Activated T-cell treated with anti-CD3 and anti-CD28 coated beads for 1 hour (primary cell): ENCODE measurements at regions not wholly inside any gene's neighbourhood (a gene's known extent, or its start where the extent isn't known, plus 50 kb on each side); places are given as distances from the start of the nearest gene placed in this dataset.

Experiments
- DNase-seq: peaks from one replicate; pipeline ENCODE4 v3.0.0-alpha.2; 2020; ENCODE audit warnings: low read depth

GRCh38 chr5:6236170-6236793 lies 142.1 kb downstream of the MED10 start:
- DNase-seq, result no peak

GRCh38 chr5:6235726-6236125 lies 142.6 kb downstream of the MED10 start:
- DNase-seq, result no peak

DNA sequence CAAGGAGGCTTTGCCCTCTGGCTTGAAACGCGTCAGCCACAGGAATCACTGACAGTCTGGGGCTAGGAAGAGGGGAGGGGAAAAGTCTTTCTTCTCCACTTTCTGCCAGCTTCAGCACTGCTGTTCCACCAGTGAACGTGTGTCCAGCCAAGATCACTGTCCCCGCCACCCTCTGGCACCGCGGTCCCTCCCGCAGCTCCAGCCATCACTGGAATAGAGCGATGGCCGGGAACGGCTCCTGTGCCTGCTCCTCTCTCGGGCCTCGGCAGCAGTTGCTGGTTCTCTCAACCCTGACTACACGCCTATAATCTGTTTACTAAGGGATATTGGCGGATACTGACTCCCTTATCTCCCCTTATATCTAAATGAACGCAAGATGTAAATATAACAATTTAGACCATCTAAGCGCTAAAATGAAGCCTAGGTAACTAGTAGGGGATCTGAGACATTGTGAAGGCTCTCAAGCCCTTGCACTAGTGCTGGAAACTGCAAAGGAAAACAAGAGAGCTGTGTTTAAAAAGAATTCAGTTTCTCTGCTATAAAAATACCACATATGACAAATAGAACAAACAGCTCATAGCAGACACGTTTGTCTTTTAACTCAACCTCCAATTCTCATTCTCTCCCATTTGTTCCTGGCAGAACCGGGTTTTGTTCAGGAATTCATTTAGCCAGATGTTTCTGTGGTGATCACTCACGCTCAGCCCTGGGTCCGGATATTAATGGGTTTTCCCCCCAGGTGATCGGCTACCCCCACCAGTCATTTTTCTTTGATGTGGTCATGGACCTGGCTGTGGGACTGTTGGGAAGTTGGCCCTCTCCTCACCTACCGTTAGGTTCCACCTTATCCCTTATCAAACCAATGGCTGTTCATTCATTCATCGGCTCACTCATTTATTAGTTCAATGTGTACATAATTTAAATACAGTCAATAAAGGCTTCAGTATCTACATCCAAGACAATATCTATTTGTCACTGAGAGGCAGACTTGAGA lies 149.8 kb downstream of the MED10 start:
- DNase-seq, result no peak

DNA sequence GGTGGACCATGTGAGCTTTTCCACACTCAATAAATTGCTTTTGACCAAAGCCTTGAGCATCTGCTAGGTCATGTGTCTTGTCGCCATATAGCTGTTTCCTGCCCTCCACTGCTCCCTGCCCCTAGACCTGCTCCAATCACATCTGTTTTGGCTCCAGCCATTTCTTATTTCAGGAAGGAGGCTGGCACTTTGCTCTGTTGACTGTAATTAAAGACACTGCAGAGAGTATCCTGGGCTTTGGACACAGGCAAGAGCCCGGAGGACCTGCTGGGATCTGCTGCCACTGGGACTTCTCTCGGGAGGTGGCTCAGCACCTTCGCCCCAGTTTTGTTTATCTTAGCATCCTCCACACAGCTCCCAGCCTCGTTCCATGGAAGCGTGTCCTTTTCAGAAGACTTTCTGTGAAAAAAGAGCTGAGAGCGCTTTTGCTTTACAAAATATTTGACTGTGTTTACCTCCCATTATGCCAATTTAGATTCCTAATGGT lies 153.2 kb downstream of the MED10 start:
- no peak for DNase-seq

DNA sequence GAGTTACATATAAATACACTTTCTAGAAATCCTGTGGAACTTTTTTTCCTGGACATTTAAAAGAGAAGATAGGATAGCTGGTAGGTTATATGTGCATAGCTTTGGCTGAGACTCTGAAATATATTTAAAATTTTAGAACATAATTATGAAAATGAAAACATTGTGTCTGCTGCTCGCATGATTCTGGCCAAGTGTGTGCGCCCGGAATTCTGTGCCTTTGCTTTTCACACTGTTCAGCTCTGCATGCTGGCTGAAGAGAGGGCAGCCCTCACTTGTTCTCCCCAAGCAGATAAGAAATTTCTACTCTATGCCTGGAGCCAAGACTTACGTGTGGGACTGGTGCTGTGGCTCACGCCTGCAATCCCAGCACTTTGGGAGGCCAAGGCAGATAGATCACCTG lies 153.9 kb downstream of the MED10 start:
- no peak for DNase-seq

GRCh38 chr5:6222899-6223298 lies 155.4 kb downstream of the MED10 start:
- DNase-seq, result no peak

- DNase-seq, result no peak
Measured at GRCh38 chr5:6222121-6222520, 156.2 kb downstream of the MED10 start.

DNA sequence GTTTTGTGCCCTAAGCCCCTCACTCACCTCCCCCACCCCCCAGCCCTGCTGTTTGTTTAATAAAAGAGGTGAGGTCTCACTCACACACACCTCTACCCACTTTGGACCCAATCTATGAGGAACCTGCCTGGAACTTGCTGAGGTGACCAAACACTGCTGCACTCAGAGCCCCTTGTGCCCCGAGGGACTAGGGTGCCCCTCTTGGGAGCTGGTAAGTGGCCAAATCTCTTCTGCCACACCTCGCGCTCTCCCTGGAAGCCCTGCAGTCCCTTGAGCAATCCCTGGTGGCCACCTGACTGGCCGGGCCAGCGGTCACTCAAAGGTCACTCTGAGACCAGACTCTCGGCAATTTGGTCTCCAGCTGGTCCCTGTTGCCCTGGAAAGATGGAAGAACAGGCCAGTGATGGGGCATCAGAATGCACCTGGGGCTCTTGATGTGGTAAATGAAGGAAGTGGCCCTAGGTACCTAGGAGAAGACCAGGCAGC lies 157.2 kb downstream of the MED10 start:
- no peak for DNase-seq

DNA sequence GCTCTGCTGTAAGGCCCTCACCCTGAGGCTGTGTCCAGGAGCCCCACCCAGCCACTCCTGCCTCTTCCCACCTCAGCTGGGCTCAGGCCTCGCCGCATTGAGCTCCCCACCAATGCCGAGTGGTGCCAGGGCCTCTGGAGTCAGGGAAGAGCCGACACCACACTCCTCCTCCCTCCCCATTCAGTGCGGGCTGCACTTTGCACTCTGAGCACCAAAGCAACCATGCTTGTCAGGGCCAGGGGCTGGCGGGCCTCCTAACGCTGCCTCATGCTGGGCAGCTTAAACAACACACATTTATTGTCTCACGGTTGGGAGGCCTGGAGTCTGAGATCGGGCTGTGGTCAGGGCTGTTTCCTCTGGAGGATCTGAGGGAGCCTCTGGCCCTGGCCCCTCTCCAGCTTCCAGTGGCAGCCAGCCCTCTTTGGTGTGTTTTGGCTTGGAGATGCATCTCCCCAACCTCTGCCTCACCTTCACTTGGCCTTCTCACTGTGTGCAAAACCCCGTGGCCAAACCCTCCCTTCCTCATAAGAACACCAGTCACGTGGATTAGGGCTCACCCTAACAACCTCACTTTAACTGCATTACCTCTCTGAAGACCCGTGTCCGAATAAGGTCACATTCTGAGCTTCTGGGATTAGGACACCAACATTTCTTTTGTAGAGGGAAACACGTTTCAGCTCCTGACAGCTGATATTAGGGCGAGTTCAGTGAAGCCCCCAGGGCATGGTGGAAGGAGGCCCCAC lies 157.8 kb downstream of the MED10 start:
- DNase-seq, result no peak

- DNase-seq, result no peak
Measured at GRCh38 chr5:6218517-6218916, 159.8 kb downstream of the MED10 start.

DNA sequence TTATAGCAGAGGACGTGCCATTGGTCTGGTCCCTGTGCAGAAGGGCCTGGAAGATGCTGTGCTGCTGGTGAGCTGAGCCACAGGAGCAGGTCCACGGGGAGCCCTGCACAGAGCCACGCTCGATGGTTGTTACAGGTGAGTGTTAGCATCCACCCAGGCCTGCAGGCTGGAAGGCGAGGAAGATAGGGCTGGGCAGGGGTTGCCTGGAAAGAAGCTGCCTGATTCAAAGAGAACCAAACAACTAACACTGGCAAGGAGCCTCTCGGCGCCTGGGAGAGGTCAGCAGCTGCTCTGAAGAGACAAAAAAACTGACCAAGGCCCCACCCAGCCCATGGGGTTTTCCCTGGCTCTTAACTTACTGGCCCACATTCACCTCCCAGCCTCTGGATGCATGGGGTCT lies 160.2 kb downstream of the MED10 start:
- DNase-seq, result no peak

GRCh38 chr5:6216471-6217075 lies 161.8 kb downstream of the MED10 start:
- no peak for DNase-seq

DNA sequence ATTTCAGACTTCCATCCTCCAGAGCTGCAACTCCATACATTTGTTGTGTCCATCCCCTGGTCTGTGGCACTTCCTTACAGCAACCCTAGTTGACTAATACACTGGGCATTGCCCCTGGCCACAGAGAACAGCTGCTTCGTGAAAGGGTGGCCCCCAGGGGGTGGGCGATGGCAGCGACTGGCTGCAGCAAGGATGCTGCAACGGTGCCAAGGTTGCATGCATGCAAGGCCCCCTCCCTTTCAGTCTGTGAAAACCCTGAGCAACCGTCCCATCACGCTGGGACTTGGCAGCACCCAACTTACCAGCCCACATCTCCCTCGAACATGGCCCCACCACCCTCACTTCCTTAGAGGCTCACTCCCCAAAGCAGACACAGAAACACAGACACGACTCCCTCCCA lies 162.5 kb downstream of the MED10 start:
- DNase-seq, result no peak

DNA sequence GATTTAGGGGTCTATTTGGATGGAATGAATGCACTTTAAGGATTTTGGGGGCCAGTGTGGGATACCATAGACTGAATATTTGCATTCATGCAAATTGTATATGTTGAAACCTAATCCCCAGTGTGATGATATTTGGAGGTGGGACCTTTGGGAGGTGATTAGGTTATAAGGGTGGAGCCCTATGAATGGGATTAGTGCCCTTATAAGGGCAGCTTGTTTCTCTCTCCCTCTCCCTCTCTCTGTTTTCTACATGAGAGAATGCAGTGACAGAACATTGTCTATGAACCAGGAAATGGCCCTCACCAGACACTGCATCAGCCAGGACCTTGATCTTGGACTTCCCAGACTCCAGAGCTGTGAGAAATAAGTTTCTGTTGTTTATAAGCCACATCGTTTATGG lies 166.1 kb downstream of the MED10 start:
- DNase-seq, result no peak

DNA sequence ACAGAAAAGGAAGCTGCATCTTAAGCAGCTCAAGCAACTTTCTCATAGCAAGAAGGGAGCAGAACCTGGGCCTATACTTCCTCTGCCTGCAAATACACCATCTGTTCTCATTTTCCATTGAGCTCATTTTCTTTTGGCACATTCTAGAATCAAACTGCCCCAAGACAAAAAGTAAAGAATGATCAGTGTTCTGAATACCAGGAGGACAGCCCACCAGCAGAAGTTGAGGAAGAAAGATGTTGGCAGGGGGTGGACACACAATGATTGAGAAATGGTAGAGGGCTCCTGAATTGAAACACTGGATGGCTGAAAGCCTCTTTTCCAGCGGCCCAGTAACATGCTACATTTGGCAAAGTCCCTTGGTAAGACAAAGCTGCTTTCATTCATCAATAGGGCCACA lies 171.8 kb downstream of the MED10 start:
- no peak for DNase-seq

GRCh38 chr5:6202968-6203365 lies 175.4 kb downstream of the MED10 start:
- no peak for DNase-seq

DNA sequence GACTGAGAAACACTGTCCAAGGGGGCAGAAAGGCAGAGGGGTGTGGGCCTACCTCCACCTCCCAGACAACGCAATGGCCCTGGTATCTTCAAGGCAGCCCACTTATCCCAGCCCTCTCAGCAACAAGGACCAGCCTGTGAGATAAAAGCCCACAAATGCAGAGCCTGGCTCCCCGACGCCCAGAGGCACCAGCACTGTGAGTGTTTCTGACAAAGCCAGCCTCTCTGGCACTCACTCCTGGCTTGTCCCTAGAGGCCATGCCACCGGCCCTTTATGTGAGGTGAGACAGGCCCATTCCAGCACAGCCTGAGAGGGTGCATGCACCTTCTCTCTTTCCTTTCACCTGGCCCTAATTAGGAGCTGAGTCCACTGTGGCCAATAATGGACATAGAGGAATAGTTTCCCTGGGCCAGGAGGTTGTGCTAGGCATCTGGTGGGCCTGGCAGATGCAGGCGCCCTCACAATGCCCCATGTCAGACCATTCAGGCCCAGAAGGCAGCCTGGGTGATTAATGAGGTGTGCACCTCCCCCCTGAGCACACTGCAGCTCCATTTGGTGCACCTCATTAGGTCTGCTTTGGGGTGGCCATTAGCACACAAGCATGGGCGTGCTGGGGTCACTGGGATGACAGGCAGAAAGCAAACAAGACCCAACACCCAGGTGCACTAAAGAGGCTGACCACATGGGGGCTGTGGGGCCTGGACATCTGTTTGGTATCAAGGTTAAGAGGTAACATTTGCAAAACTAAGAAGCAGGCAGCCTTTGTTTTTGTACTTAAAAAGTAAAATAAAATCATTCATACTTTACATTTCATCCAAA lies 176.0 kb downstream of the MED10 start:
- no peak for DNase-seq

DNA sequence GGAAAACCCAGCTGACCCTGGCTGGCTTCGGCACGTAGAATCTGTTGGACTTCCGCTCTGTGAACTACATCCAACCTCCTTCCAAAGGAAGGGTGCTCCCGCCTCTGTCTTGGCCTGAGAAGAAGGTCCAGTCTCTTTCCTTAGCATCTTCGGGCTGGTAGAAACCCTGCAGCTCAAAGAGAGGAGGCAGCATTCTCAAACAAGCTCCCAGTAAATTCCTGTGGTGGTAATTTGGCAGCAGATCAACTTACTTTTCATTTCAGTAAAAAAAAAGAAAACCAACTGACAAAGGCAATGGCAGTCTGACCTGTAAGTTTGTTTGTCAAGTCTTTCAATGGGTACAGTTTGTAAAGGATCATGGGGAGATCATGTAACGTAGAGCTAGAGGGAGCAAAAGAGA lies 176.7 kb downstream of the MED10 start:
- DNase-seq, result no peak

DNA sequence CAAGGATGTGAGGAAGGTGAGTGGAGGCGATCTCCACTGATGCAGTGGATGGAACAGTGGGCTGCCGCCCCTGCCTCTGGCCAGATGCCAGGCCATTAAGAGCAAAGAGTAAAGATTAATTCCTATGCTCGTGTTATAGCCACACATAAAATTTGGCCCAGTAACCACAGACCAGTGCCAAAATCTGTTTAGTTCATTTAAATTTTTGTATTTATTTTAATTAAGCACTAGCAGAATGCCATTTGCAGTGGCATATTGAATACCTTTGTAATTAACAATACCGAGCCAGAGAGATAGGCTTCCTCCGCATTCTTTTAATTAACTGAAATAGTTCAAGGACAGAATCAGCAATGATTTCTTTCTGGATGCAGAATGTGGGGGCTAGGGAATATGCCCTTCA lies 179.8 kb downstream of the MED10 start:
- DNase-seq, result no peak

DNA sequence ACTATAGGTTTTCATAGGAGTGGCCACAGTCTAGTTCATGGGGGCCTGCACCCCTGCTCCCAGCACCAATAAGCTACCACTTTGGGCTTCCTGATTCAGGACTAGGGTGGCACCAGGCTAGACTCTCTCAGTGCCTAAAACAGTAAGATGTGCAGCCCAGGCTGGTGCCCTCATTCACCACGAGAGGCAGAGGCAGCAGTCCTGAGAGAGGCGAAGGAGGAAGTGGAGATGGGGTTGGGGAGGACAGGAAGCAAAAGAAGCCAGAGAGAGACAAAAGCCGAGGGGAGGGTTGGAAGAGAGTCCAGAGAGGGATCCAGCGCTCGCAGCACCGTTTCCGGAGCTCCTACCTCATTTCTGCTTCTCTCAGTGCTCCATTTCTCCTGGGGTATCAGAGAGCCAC lies 180.9 kb downstream of the MED10 start:
- DNase-seq, result no peak

DNA sequence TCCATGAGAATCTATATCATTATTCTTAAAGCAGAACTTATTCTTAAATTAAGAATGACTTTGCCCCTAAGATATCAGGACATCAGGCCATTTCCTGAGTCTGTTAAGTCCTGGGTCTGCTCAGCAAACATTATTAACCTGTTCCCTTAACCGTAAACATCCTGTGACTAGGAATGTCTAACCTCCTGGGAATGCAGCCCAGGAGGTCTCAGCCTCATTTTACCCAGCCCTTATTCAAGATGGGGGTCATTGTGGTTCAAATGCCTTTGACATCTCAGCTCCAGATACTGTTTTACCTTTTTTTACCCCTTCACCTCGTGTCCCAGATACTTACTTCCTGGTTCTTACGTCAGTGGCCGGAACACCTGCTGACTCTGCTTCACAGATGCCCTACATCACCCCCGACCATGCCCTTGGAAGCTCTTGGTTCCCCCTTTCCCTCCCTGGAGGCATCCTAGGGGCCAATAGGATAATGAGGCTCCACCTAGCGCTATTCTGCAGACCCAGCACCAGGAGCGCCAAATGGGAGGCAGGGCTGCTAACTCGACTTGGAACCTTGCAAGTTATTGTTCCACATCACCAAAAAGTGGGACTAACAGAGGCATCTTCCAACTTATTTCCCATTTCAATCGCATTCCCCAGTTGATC lies 182.5 kb downstream of the MED10 start:
- DNase-seq, result no peak
